NCI-H2227 treated with DMSO at 0.1 percent for 48 hours (cell line): ENCODE measurements at regions not wholly inside any gene's neighbourhood (a gene's known extent, or its start where the extent isn't known, plus 50 kb on each side); places are given as distances from the start of the nearest gene placed in this dataset.
"Not testable (repeated sequence)": the region's sequence is repeated elsewhere in the genome, so short reads cannot be mapped to it uniquely, and the experiment has no call there.

ENCODE experiments used
- DNase-seq: peaks from one replicate; lab custom pipeline; 2025; lab: John Stamatoyannopoulos, UW

GRCh38 chr15:46956456-46956855 lies 760.8 kb upstream of the SEMA6D start:
- no peak for DNase-seq

GRCh38 chr15:46956881-46957280 lies 760.4 kb upstream of the SEMA6D start:
- DNase-seq: no peak

GRCh38 chr15:46960581-46960980 lies 756.7 kb upstream of the SEMA6D start:
- no peak for DNase-seq

GRCh38 chr15:46961795-46962194 lies 755.5 kb upstream of the SEMA6D start:
- no peak for DNase-seq

GRCh38 chr15:46988055-46988454 lies 729.2 kb upstream of the SEMA6D start:
- DNase-seq: not testable (repeated sequence)

- no peak for DNase-seq
Observed at GRCh38 chr15:46996359-46996758, 720.9 kb upstream of the SEMA6D start.

GRCh38 chr15:46997501-46997900 lies 719.8 kb upstream of the SEMA6D start:
- no peak for DNase-seq

- no peak for DNase-seq
Observed at GRCh38 chr15:47003568-47003967, 713.7 kb upstream of the SEMA6D start.

GRCh38 chr15:47013446-47013845 lies 703.9 kb upstream of the SEMA6D start:
- DNase-seq: no peak

- no peak for DNase-seq
Observed at GRCh38 chr15:47027322-47027946, 689.9 kb upstream of the SEMA6D start.

- DNase-seq: no peak
Observed at GRCh38 chr15:47035475-47036406, 681.6 kb upstream of the SEMA6D start.

GRCh38 chr15:47037003-47037402 lies 680.3 kb upstream of the SEMA6D start:
- DNase-seq: no peak

- no peak for DNase-seq
Observed at GRCh38 chr15:47039225-47039624, 678.1 kb upstream of the SEMA6D start.

- no peak for DNase-seq
Observed at GRCh38 chr15:47041301-47041700, 676.0 kb upstream of the SEMA6D start.

GRCh38 chr15:47047981-47048380 lies 669.3 kb upstream of the SEMA6D start:
- DNase-seq: not testable (repeated sequence)

GRCh38 chr15:47066392-47066791 lies 650.9 kb upstream of the SEMA6D start:
- no peak for DNase-seq

- not testable (repeated sequence) for DNase-seq
Observed at GRCh38 chr15:47077846-47078245, 639.5 kb upstream of the SEMA6D start.

GRCh38 chr15:47095833-47096232 lies 621.5 kb upstream of the SEMA6D start:
- DNase-seq: no peak

GRCh38 chr15:47098526-47098925 lies 618.8 kb upstream of the SEMA6D start:
- not testable (repeated sequence) for DNase-seq

GRCh38 chr15:47099801-47100200 lies 617.5 kb upstream of the SEMA6D start:
- not testable (repeated sequence) for DNase-seq

- DNase-seq: not testable (repeated sequence)
Observed at GRCh38 chr15:47108800-47109199, 608.5 kb upstream of the SEMA6D start.

GRCh38 chr15:47116698-47117097 lies 600.6 kb upstream of the SEMA6D start:
- no peak for DNase-seq

- no peak for DNase-seq
Observed at GRCh38 chr15:47119349-47119748, 598.0 kb upstream of the SEMA6D start.
